Keratinocyte (primary cell): ENCODE measurements at regions not wholly inside any gene's neighbourhood (a gene's known extent, or its start where the extent isn't known, plus 50 kb on each side); places are given as distances from the start of the nearest gene placed in this dataset.

Source experiments
- DNase-seq: peaks from one replicate; pipeline ENCODE4 v3.0.0-alpha.2; 2011; ENCODE audit warnings: low read depth, missing footprints, low spot score
- FAIRE-seq: peaks from 2 replicates; lab custom pipeline; 2011; peaks lifted over from hg19 to GRCh38; lab: Jason Lieb, UNC
- H2AFZ ChIP-seq: 2 replicates; pipeline ENCODE4 v1.6.0; 2012; ENCODE audit warnings: low read length, control low read depth, inconsistent platforms; ENCODE audit not compliant: control insufficient read depth
- H3K27ac ChIP-seq: 2 replicates; pipeline ENCODE4 v1.5.1; 2011; ENCODE audit warnings: low read length; ENCODE audit not compliant: control insufficient read depth, insufficient read depth
- H3K27me3 ChIP-seq: 3 replicates; pipeline ENCODE4 v1.6.0; 2011; ENCODE audit warnings: low read length; ENCODE audit not compliant: control insufficient read depth, insufficient read depth; ENCODE audit errors: extremely low read depth
- H3K36me3 ChIP-seq, 2 experiments: 2 replicates in 1 of 2; 3 replicates in 1 of 2; pipeline ENCODE4 v1.5.1; 2011; ENCODE audit warnings: low read length in 2 of 2, mild to moderate bottlenecking in 1 of 2; ENCODE audit not compliant: control insufficient read depth in 2 of 2, insufficient read depth in 2 of 2; ENCODE audit errors: extremely low read depth in 1 of 2
- H3K4me1 ChIP-seq: 3 replicates; pipeline ENCODE4 v1.5.1; 2011; ENCODE audit warnings: low read length; ENCODE audit not compliant: control insufficient read depth, insufficient read depth; ENCODE audit errors: extremely low read depth
- H3K4me2 ChIP-seq: 3 replicates; pipeline ENCODE4 v1.6.0; 2011; ENCODE audit warnings: low read depth, low read length; ENCODE audit not compliant: control insufficient read depth, insufficient read depth; ENCODE audit errors: extremely low read depth
- H3K4me3 ChIP-seq, 3 experiments: fragments of 200-600 bp in 1 of 3; sonication (generic) in 1 of 3; 2 replicates in 2 of 3; 3 replicates in 1 of 3; pipeline ENCODE4 v1.5.1; 2011 to 2016; ENCODE audit warnings: low read length in 3 of 3, mild to moderate bottlenecking in 3 of 3, control low read depth in 2 of 3, inconsistent platforms in 1 of 3, low read depth in 1 of 3, mixed read lengths in 1 of 3, mixed run types in 1 of 3, moderate library complexity in 1 of 3; ENCODE audit not compliant: control insufficient read depth in 2 of 3, insufficient read depth in 2 of 3; ENCODE audit errors: extremely low read depth in 1 of 3
- H3K79me2 ChIP-seq: 2 replicates; pipeline ENCODE4 v1.6.0; 2012; ENCODE audit warnings: low read length; ENCODE audit not compliant: control insufficient read depth, insufficient read depth
- H3K9ac ChIP-seq: 3 replicates; pipeline ENCODE4 v1.6.0; 2011; ENCODE audit warnings: low read length; ENCODE audit not compliant: control insufficient read depth, insufficient read depth; ENCODE audit errors: extremely low read depth
- H3K9me1 ChIP-seq: 3 replicates; pipeline ENCODE4 v1.6.0; 2011; ENCODE audit warnings: low read length; ENCODE audit not compliant: control insufficient read depth, insufficient read depth; ENCODE audit errors: extremely low read depth
- H3K9me3 ChIP-seq: 2 replicates; pipeline ENCODE4 v1.5.1; 2012; ENCODE audit warnings: low read depth, low read length; ENCODE audit not compliant: control insufficient read depth
- H4K20me1 ChIP-seq: 3 replicates; pipeline ENCODE4 v1.6.0; 2011; ENCODE audit warnings: low read length; ENCODE audit not compliant: control insufficient read depth, insufficient read depth; ENCODE audit errors: extremely low read depth
- EZH2 ChIP-seq: IDR thresholded peaks from one replicate; pipeline ENCODE4 v1.6.1; 2012; ENCODE audit warnings: inconsistent platforms, mild to moderate bottlenecking, low read length, moderate library complexity
- dilution Hi-C: fragments of 300-500 bp; cut with MboI; formaldehyde crosslinking; loops from one replicate; pipeline ENCODE4 v1.7.0; 2020; ENCODE audit warnings: low sequenced_read_pairs; ENCODE audit not compliant: extremely low pct_ligation_motif_present
- TF ChIP-seq, protein P1 (sequence below), 3 experiments: IDR thresholded peaks in 1 of 3; conservative IDR thresholded peaks in 1 of 3; optimal IDR thresholded peaks in 1 of 3; 2 replicates in 2 of 3; 3 replicates in 1 of 3; pipeline versions ENCODE3 to v1.5.1; 2011; ENCODE audit warnings: low read length in 3 of 3, mild to moderate bottlenecking in 3 of 3, moderate library complexity in 2 of 3, control low read depth in 1 of 3, inconsistent platforms in 1 of 3; ENCODE audit not compliant: insufficient read depth in 2 of 3; ENCODE audit errors: extremely low read depth in 1 of 3

DNA sequence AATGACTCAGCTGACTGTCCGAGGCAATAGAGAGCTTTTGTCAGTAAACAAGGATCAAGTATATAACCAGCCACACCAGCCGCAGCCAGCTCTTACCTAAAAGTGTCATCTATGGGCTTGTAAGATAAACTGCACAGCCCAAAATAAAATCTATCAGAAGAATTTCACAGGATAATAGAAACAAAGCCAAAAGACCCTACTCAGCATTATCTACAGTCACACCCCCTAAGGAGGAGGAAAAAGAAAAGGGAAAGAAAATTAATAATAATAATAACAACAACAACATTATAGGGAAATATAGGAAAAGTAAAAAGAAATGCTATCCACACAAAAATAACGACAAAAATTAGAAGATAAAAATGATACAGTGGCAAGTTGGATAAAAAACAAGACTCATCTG lies 1883.8 kb downstream of the OLFM4 start:
- H3K9me1 ChIP-seq = no peaks in the 10 kb centered on the region
- no peaks in the 10 kb centered on the region for H3K79me2 ChIP-seq
- H4K20me1 ChIP-seq = no peaks in the 10 kb centered on the region
- dilution Hi-C loops = no loop called here
- no peak overlapping the region for H3K9ac ChIP-seq
- no peak overlapping the region for H3K27ac ChIP-seq
- FAIRE-seq (no peak), DNase-seq (no peak)
- H2AFZ ChIP-seq = no peak overlapping the region
- H3K9me3 ChIP-seq = no peaks in the 10 kb centered on the region
- TF ChIP-seq, protein P1, sequence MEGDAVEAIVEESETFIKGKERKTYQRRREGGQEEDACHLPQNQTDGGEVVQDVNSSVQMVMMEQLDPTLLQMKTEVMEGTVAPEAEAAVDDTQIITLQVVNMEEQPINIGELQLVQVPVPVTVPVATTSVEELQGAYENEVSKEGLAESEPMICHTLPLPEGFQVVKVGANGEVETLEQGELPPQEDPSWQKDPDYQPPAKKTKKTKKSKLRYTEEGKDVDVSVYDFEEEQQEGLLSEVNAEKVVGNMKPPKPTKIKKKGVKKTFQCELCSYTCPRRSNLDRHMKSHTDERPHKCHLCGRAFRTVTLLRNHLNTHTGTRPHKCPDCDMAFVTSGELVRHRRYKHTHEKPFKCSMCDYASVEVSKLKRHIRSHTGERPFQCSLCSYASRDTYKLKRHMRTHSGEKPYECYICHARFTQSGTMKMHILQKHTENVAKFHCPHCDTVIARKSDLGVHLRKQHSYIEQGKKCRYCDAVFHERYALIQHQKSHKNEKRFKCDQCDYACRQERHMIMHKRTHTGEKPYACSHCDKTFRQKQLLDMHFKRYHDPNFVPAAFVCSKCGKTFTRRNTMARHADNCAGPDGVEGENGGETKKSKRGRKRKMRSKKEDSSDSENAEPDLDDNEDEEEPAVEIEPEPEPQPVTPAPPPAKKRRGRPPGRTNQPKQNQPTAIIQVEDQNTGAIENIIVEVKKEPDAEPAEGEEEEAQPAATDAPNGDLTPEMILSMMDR (optimal IDR thresholded peaks at IDR 0.05 in 1 of 3, IDR thresholded peaks at IDR 0.05 in 1 of 3, conservative IDR thresholded peaks at IDR 0.05 in 1 of 3; ENCODE audit: extremely low read depth in 1 of 3, insufficient read depth in 2 of 3, low read length in 3 of 3) = no peak
- TF ChIP-seq EZH2 = no peak
- H3K27me3 ChIP-seq = no peaks in the 10 kb centered on the region
- no peak overlapping the region for H3K4me2 ChIP-seq
- H3K4me3 ChIP-seq = no peak overlapping the region
- no peaks in the 10 kb centered on the region for H3K36me3 ChIP-seq
- no peaks in the 10 kb centered on the region for H3K4me1 ChIP-seq

DNA sequence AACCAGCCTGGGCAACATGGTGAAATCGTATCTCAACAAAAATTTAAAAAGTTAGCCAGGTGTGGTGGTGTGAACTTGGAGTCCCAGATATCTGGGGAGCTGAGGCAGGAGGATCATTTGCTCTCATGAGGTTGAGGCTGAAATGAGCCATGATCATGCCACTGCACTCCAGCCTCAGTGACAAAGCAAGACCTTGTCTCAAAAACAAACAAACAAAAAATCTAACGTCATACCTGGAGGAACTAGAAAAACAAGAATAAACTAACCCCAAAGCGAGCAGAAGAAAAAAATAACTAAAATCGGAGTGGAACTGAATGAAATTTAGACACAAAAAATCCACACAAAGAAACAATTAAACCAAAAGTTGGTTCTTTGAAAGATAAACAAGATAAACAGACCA lies 1885.1 kb downstream of the OLFM4 start:
- FAIRE-seq (no peak), DNase-seq (no peak)
- dilution Hi-C loops = no loop called here
- no peak overlapping the region for H3K9ac ChIP-seq
- no peak overlapping the region for H3K4me3 ChIP-seq
- no peaks in the 10 kb centered on the region for H3K79me2 ChIP-seq
- no peaks in the 10 kb centered on the region for H3K27me3 ChIP-seq
- no peaks in the 10 kb centered on the region for H3K36me3 ChIP-seq
- H3K9me1 ChIP-seq = no peaks in the 10 kb centered on the region
- H4K20me1 ChIP-seq = no peaks in the 10 kb centered on the region
- no peaks in the 10 kb centered on the region for H3K9me3 ChIP-seq
- TF ChIP-seq, protein P1 (optimal IDR thresholded peaks at IDR 0.05 in 1 of 3, IDR thresholded peaks at IDR 0.05 in 1 of 3, conservative IDR thresholded peaks at IDR 0.05 in 1 of 3; ENCODE audit: extremely low read depth in 1 of 3, insufficient read depth in 2 of 3, low read length in 3 of 3) = no peak
- TF ChIP-seq EZH2 = no peak
- H3K4me2 ChIP-seq = no peak overlapping the region
- no peaks in the 10 kb centered on the region for H3K4me1 ChIP-seq
- H3K27ac ChIP-seq = no peak overlapping the region
- no peak overlapping the region for H2AFZ ChIP-seq
